T-cell (primary cell): ENCODE measurements at regions not wholly inside any gene's neighbourhood (a gene's known extent, or its start where the extent isn't known, plus 50 kb on each side); places are given as distances from the start of the nearest gene placed in this dataset.

Source experiments
- ATAC-seq, 4 experiments: fragments of 200-7000 bp in 3 of 4; fragments of 150-1000 bp in 1 of 4; cut with Tn5 transposase; replicated peaks in 1 of 4; 1 replicate in 3 of 4; 2 replicates in 1 of 4; pipeline ENCODE4 v1.10.0; 2021; ENCODE audit warnings: moderate library complexity in 3 of 4, mild to moderate bottlenecking in 2 of 4, moderate number of reproducible peaks in 1 of 4
- CTCF ChIA-PET, 2 donors: fragments of 300-600 bp; sonication (Branson Sonifier 250); formaldehyde crosslinking; loops; one replicate each; lab custom pipeline; 2022; ENCODE audit warnings: antibody characterized with exemption in 2 of 2; lab: Charles Lee
- POLR2A ChIA-PET, 2 donors: fragments of 300-600 bp; sonication (Branson Sonifier 250); formaldehyde crosslinking; loops; one replicate each; lab custom pipeline; 2022; ENCODE audit warnings: antibody characterized with exemption in 2 of 2; lab: Charles Lee
- DNase-seq, 35 experiments: peaks; one replicate each; pipeline versions ENCODE4 v3.0.0 to v3.0.0-alpha.2; 2013 to 2023
- H3K27ac ChIP-seq: one replicate; pipeline ENCODE4 v1.5.1; 2013; ENCODE audit warnings: low read length
- H3K27me3 ChIP-seq, 2 experiments: replicated peaks in 1 of 2; 1 replicate in 1 of 2; 2 replicates in 1 of 2; pipeline versions ENCODE4 v1.6.1 to v1.7.0; 2013; ENCODE audit warnings: low read length in 1 of 2, mixed read lengths in 1 of 2; ENCODE audit not compliant: control insufficient read depth in 2 of 2, insufficient read depth in 2 of 2; ENCODE audit errors: extremely low read depth in 1 of 2
- H3K36me3 ChIP-seq, 2 donors: 1 replicate in 1 of 2; 2 replicates in 1 of 2; pipeline versions ENCODE4 v1.6.1 to v1.7.0; 2013; ENCODE audit warnings: low read length in 1 of 2; ENCODE audit not compliant: control insufficient read depth in 2 of 2, insufficient read depth in 1 of 2; ENCODE audit errors: extremely low read depth in 1 of 2
- H3K4me1 ChIP-seq, 2 experiments: 1 replicate in 1 of 2; 2 replicates in 1 of 2; pipeline versions ENCODE4 v1.6.1 to v1.7.0; 2013; ENCODE audit warnings: low read length in 2 of 2, mixed read lengths in 1 of 2; ENCODE audit not compliant: insufficient read depth in 2 of 2, control insufficient read depth in 1 of 2; ENCODE audit errors: extremely low read depth in 1 of 2
- H3K4me3 ChIP-seq, 2 donors: 1 replicate in 1 of 2; 2 replicates in 1 of 2; pipeline versions ENCODE4 v1.5.1 to v1.7.0; 2013; ENCODE audit warnings: mild to moderate bottlenecking in 2 of 2, low read length in 1 of 2, moderate library complexity in 1 of 2; ENCODE audit not compliant: control insufficient read depth in 1 of 2; ENCODE audit errors: extremely low read depth in 1 of 2
- H3K9me3 ChIP-seq: 2 replicates; pipeline ENCODE4 v1.7.0; 2013
- H3K27ac Mint-ChIP-seq, 2 donors: one replicate each; pipeline ENCODE4 v1.8.0; 2020 to 2021; ENCODE audit warnings: mild to moderate bottlenecking in 2 of 2, mixed read lengths in 2 of 2
- H3K27me3 Mint-ChIP-seq, 2 donors: one replicate each; pipeline ENCODE4 v1.8.0; 2021 to 2022; ENCODE audit warnings: mixed read lengths in 2 of 2
- H3K36me3 Mint-ChIP-seq: one replicate; pipeline ENCODE4 v1.8.0; 2021; ENCODE audit warnings: mixed read lengths
- H3K4me1 Mint-ChIP-seq, 3 donors: one replicate each; pipeline ENCODE4 v1.8.0; 2020 to 2022; ENCODE audit warnings: mixed read lengths in 3 of 3, mild to moderate bottlenecking in 1 of 3
- H3K4me3 Mint-ChIP-seq, 3 donors: one replicate each; pipeline ENCODE4 v1.8.0; 2020 to 2022; ENCODE audit warnings: mild to moderate bottlenecking in 3 of 3, mixed read lengths in 3 of 3, moderate library complexity in 3 of 3
- H3K9me3 Mint-ChIP-seq, 3 donors: one replicate each; pipeline ENCODE4 v1.8.0; 2020 to 2022; ENCODE audit warnings: mixed read lengths in 3 of 3
- WGBS: methylation state at CpG from one replicate; pipeline ENCODE4 v1.1.5; 2013; ENCODE audit warnings: missing lambda C conversion rate; ENCODE audit not compliant: insufficient coverage; 5-methylcytosine and 5-hydroxymethylcytosine counted together

GRCh38 chr18:25759111-25759510 lies 331.3 kb downstream of the SS18 start:
- Mint-ChIP-seq H3K4me3 (no peak overlapping the region), H3K4me1 (no peaks in the 10 kb centered on the region), H3K9me3 (no peaks in the 10 kb centered on the region), H3K36me3 (no peaks in the 10 kb centered on the region), H3K27ac (no peak overlapping the region), H3K27me3 (peaks cover 2 to 4% of the 10 kb centered on the region in 2 donors)
- H3K9me3 ChIP-seq, result no peaks in the 10 kb centered on the region
- H3K4me3 ChIP-seq, result no peak overlapping the region
- no peaks in the 10 kb centered on the region for H3K4me1 ChIP-seq
- DNase-seq (no peak), ATAC-seq (no peak)
- H3K27ac ChIP-seq, result no peak overlapping the region
- no peaks in the 10 kb centered on the region for H3K27me3 ChIP-seq
- ChIA-PET POLR2A (no interaction called here), CTCF (no interaction called here)
- H3K36me3 ChIP-seq, result no peaks in the 10 kb centered on the region
- no CpG with 5 or more reads among the region's 1 CpG for WGBS

- H3K27ac ChIP-seq, result no peak overlapping the region
- H3K4me1 ChIP-seq, result no peaks in the 10 kb centered on the region
- ATAC-seq (no peak), DNase-seq (no peak)
- no peak overlapping the region for H3K27ac Mint-ChIP-seq
- CTCF ChIA-PET, result interaction anchor here in 1 of 2 donors (0.5 kb wide), 1 partner anchor 163 kb away, joined by 4 read pairs; no protein-coding TSS in a partner anchor
- peaks cover 13% of the 10 kb centered on the region in 2 donors for H3K27me3 Mint-ChIP-seq
- H3K9me3 Mint-ChIP-seq, result peaks cover 0 to 30% (median 13%) of the 10 kb centered on the region in 3 donors
- no peaks in the 10 kb centered on the region for H3K36me3 Mint-ChIP-seq
- no peaks in the 10 kb centered on the region for H3K27me3 ChIP-seq
- no peak overlapping the region for H3K4me3 Mint-ChIP-seq
- no peaks in the 10 kb centered on the region for H3K36me3 ChIP-seq
- H3K9me3 ChIP-seq, result no peaks in the 10 kb centered on the region
- no peak overlapping the region for H3K4me3 ChIP-seq
- 84% methylated on average over 7 of the region's 7 CpGs for WGBS
- H3K4me1 Mint-ChIP-seq, result no peaks in the 10 kb centered on the region
- POLR2A ChIA-PET, result no interaction called here
These were observed 346.7 kb downstream of the SS18 start for GRCh38 chr18:25743646-25744151.

GRCh38 chr18:25739376-25739775 lies 351.0 kb downstream of the SS18 start:
- H3K9me3 ChIP-seq, result no peaks in the 10 kb centered on the region
- POLR2A ChIA-PET, result no interaction called here
- 80% methylated on average over 1 of the region's 2 CpGs for WGBS
- Mint-ChIP-seq H3K9me3 (no peaks in the 10 kb centered on the region), H3K27ac (no peak overlapping the region), H3K36me3 (no peaks in the 10 kb centered on the region), H3K4me3 (no peak overlapping the region), H3K4me1 (no peaks in the 10 kb centered on the region), H3K27me3 (peaks cover 13 to 18% of the 10 kb centered on the region in 2 donors)
- no peak for ATAC-seq
- H3K4me1 ChIP-seq, result no peaks in the 10 kb centered on the region
- no peak overlapping the region for H3K4me3 ChIP-seq
- no peak for DNase-seq
- no peak overlapping the region for H3K27ac ChIP-seq
- peaks cover 0 to 4% of the 10 kb centered on the region in 2 experiments for H3K27me3 ChIP-seq
- no peaks in the 10 kb centered on the region for H3K36me3 ChIP-seq
- CTCF ChIA-PET, result no interaction called here

GRCh38 chr18:25737710-25738311 lies 352.6 kb downstream of the SS18 start:
- Histone ChIP-seq H3K4me3 (no peak overlapping the region), H3K4me1 (no peaks in the 10 kb centered on the region), H3K9me3 (no peaks in the 10 kb centered on the region), H3K36me3 (no peaks in the 10 kb centered on the region), H3K27ac (no peak overlapping the region), H3K27me3 (peaks cover 0 to 4% of the 10 kb centered on the region in 2 experiments)
- ChIA-PET CTCF (no interaction called here), POLR2A (no interaction called here)
- Mint-ChIP-seq H3K36me3 (no peaks in the 10 kb centered on the region), H3K9me3 (no peaks in the 10 kb centered on the region), H3K27me3 (peaks cover 13 to 18% of the 10 kb centered on the region in 2 donors), H3K27ac (no peak overlapping the region), H3K4me3 (no peak overlapping the region), H3K4me1 (no peaks in the 10 kb centered on the region)
- DNase-seq (no peak), ATAC-seq (no peak)
- 95% methylated on average over 3 of the region's 7 CpGs for WGBS

GRCh38 chr18:25736516-25736915 lies 353.9 kb downstream of the SS18 start:
- no peaks in the 10 kb centered on the region for H3K4me1 ChIP-seq
- Mint-ChIP-seq H3K9me3 (no peaks in the 10 kb centered on the region), H3K27me3 (peaks cover 8 to 10% of the 10 kb centered on the region in 2 donors), H3K27ac (no peak overlapping the region), H3K36me3 (no peaks in the 10 kb centered on the region), H3K4me3 (no peak overlapping the region), H3K4me1 (no peaks in the 10 kb centered on the region)
- POLR2A ChIA-PET, result no interaction called here
- no peak overlapping the region for H3K27ac ChIP-seq
- no peaks in the 10 kb centered on the region for H3K9me3 ChIP-seq
- peaks cover 0 to 4% of the 10 kb centered on the region in 2 experiments for H3K27me3 ChIP-seq
- no peak overlapping the region for H3K4me3 ChIP-seq
- ATAC-seq (no peak), DNase-seq (no peak)
- CTCF ChIA-PET, result no interaction called here
- no peaks in the 10 kb centered on the region for H3K36me3 ChIP-seq
- 100% methylated on average over 3 of the region's 5 CpGs for WGBS

GRCh38 chr18:25735459-25735858 lies 355.0 kb downstream of the SS18 start:
- no peaks in the 10 kb centered on the region for H3K4me1 ChIP-seq
- POLR2A ChIA-PET, result no interaction called here
- Mint-ChIP-seq H3K4me3 (no peak overlapping the region), H3K27me3 (peaks cover 9 to 10% of the 10 kb centered on the region in 2 donors), H3K4me1 (no peaks in the 10 kb centered on the region), H3K36me3 (no peaks in the 10 kb centered on the region), H3K27ac (no peak overlapping the region), H3K9me3 (peaks cover 0 to 4% (median 2%) of the 10 kb centered on the region in 3 donors)
- no peaks in the 10 kb centered on the region for H3K36me3 ChIP-seq
- CTCF ChIA-PET, result no interaction called here
- DNase-seq, result no peak
- H3K27ac ChIP-seq, result no peak overlapping the region
- peaks cover 0 to 4% of the 10 kb centered on the region in 2 experiments for H3K27me3 ChIP-seq
- 88% methylated on average over 5 of the region's 8 CpGs for WGBS
- H3K4me3 ChIP-seq, result no peak overlapping the region
- no peaks in the 10 kb centered on the region for H3K9me3 ChIP-seq
- ATAC-seq, result no peak
